ENCODE measurements at regions not wholly inside any gene's neighbourhood (a gene's known extent, or its start where the extent isn't known, plus 50 kb on each side); places are given as distances from the start of the nearest gene placed in this dataset.

- H3K27ac Mint-ChIP-seq = no peak overlapping the region
- no peaks in the 10 kb centered on the region for H3K9me3 Mint-ChIP-seq
- no peak overlapping the region for H3K4me3 Mint-ChIP-seq
- no peaks in the 10 kb centered on the region for H3K27me3 Mint-ChIP-seq
- peaks cover 14% of the 10 kb centered on the region for H3K4me1 Mint-ChIP-seq
- CTCF ChIA-PET = no interaction called here
- no peaks in the 10 kb centered on the region for H3K36me3 Mint-ChIP-seq
- no peak for DNase-seq
Observed at GRCh38 chr6:143583542-143584327, 72.2 kb upstream of the FUCA2 start.

- H3K27ac Mint-ChIP-seq = no peak overlapping the region
- H3K4me3 Mint-ChIP-seq = no peak overlapping the region
- CTCF ChIA-PET = no interaction called here
- H3K9me3 Mint-ChIP-seq = no peaks in the 10 kb centered on the region
- H3K27me3 Mint-ChIP-seq = no peaks in the 10 kb centered on the region
- peaks cover 2% of the 10 kb centered on the region for H3K36me3 Mint-ChIP-seq
- no peak for DNase-seq
- H3K4me1 Mint-ChIP-seq = peaks cover 14% of the 10 kb centered on the region
Observed at GRCh38 chr6:143581835-143582480, 70.4 kb upstream of the FUCA2 start.

- Mint-ChIP-seq H3K27ac (no peak overlapping the region), H3K36me3 (peaks cover 2% of the 10 kb centered on the region), H3K4me3 (no peak overlapping the region), H3K9me3 (no peaks in the 10 kb centered on the region), H3K4me1 (peaks cover 14% of the 10 kb centered on the region), H3K27me3 (no peaks in the 10 kb centered on the region)
- no peak for DNase-seq
- CTCF ChIA-PET = interaction anchor here (0.6 to 5.1 kb wide), 2 partner anchors 15 to 433 kb away, joined by 4 to 58 read pairs; no protein-coding TSS in a partner anchor
Observed at GRCh38 chr6:143579703-143580102, 68.2 kb upstream of the FUCA2 start.

- Mint-ChIP-seq H3K27ac (no peak overlapping the region), H3K9me3 (no peaks in the 10 kb centered on the region), H3K4me3 (no peak overlapping the region), H3K4me1 (peaks cover 14% of the 10 kb centered on the region), H3K36me3 (peaks cover 2% of the 10 kb centered on the region), H3K27me3 (no peaks in the 10 kb centered on the region)
- CTCF ChIA-PET = interaction anchor here (0.7 to 5.1 kb wide), 6 partner anchors 14 to 435 kb away, joined by 3 to 58 read pairs (median 4); no protein-coding TSS in a partner anchor
- DNase-seq = no peak
Observed at GRCh38 chr6:143578054-143578453, 66.5 kb upstream of the FUCA2 start.

- Mint-ChIP-seq H3K4me1 (peaks cover 2% of the 10 kb centered on the region), H3K9me3 (no peaks in the 10 kb centered on the region), H3K27me3 (no peaks in the 10 kb centered on the region), H3K27ac (no peak overlapping the region), H3K36me3 (peaks cover 2% of the 10 kb centered on the region), H3K4me3 (no peak overlapping the region)
- CTCF ChIA-PET = interaction anchor here (0.7 to 5.1 kb wide), 21 partner anchors 9 to 515 kb away, joined by 3 to 58 read pairs (median 5); partner anchors contain the start of gene LTV1
- no peak for DNase-seq
Observed at GRCh38 chr6:143575901-143576426, 64.4 kb upstream of the FUCA2 start.

GRCh38 chr6:143575440-143575839 lies 63.9 kb upstream of the FUCA2 start:
- Mint-ChIP-seq H3K4me3 (no peak overlapping the region), H3K9me3 (no peaks in the 10 kb centered on the region), H3K27ac (no peak overlapping the region), H3K36me3 (peaks cover 2% of the 10 kb centered on the region), H3K4me1 (no peaks in the 10 kb centered on the region), H3K27me3 (no peaks in the 10 kb centered on the region)
- peak; percentile 54 for DNase-seq
- CTCF ChIA-PET = interaction anchor here (0.6 to 5.1 kb wide), 26 partner anchors 9 to 594 kb away, joined by 3 to 58 read pairs (median 3); partner anchors contain the start of gene LTV1

GRCh38 chr6:143570147-143570853 lies 58.8 kb upstream of the FUCA2 start:
- H3K4me3 Mint-ChIP-seq = no peak overlapping the region
- H3K36me3 Mint-ChIP-seq = no peaks in the 10 kb centered on the region
- H3K27ac Mint-ChIP-seq = no peak overlapping the region
- no peaks in the 10 kb centered on the region for H3K27me3 Mint-ChIP-seq
- DNase-seq = no peak
- H3K9me3 Mint-ChIP-seq = no peaks in the 10 kb centered on the region
- CTCF ChIA-PET = interaction anchor here (1.1 kb wide), 1 partner anchor 57 kb away, joined by 6 read pairs; no protein-coding TSS in a partner anchor
- H3K4me1 Mint-ChIP-seq = no peaks in the 10 kb centered on the region

- Mint-ChIP-seq H3K27ac (no peak overlapping the region), H3K4me1 (no peaks in the 10 kb centered on the region), H3K36me3 (no peaks in the 10 kb centered on the region)
Observed at GRCh38 chr6:143569040-143569439, 57.5 kb upstream of the FUCA2 start.

GRCh38 chr6:143564484-143565017 lies 53.0 kb upstream of the FUCA2 start:
- Mint-ChIP-seq H3K9me3 (no peaks in the 10 kb centered on the region), H3K4me3 (no peak overlapping the region), H3K36me3 (peaks cover 7% of the 10 kb centered on the region), H3K4me1 (peaks cover 7% of the 10 kb centered on the region), H3K27me3 (no peaks in the 10 kb centered on the region), H3K27ac (no peak overlapping the region)
- CTCF ChIA-PET = interaction anchor here (0.6 kb wide), 1 partner anchor 15 kb away, joined by 4 read pairs; no protein-coding TSS in a partner anchor
- DNase-seq = no peak

More at GRCh38 chr6:143569040-143569439, 57.5 kb upstream of the FUCA2 start:
- CTCF ChIA-PET = interaction anchor here (0.6 kb wide), 1 partner anchor 371 kb away, joined by 3 read pairs; no protein-coding TSS in a partner anchor
- no peak for DNase-seq
- Mint-ChIP-seq H3K27me3 (no peaks in the 10 kb centered on the region), H3K9me3 (no peaks in the 10 kb centered on the region), H3K4me3 (no peak overlapping the region)

- Mint-ChIP-seq H3K4me1 (peaks cover 7% of the 10 kb centered on the region), H3K27ac (no peak overlapping the region), H3K27me3 (no peaks in the 10 kb centered on the region), H3K4me3 (no peak overlapping the region), H3K36me3 (peaks cover 10% of the 10 kb centered on the region), H3K9me3 (no peaks in the 10 kb centered on the region)
- CTCF ChIA-PET = no interaction called here
- no peak for DNase-seq
Observed at GRCh38 chr6:143562143-143562542, 50.6 kb upstream of the FUCA2 start.

Data from activated naive CD4-positive, alpha-beta T cell treated with anti-CD3 and anti-CD28 coated beads, Interleukin-2, amount 10 ng/mL, durations not matched to agents 7 days and 5 days (primary cell).